ENCODE measurements at regions not wholly inside any gene's neighbourhood (a gene's known extent, or its start where the extent isn't known, plus 50 kb on each side); places are given as distances from the start of the nearest gene placed in this dataset.
A peak's percentile ranks its signal among the peaks of the same experiment; 100 is the strongest.

DNA sequence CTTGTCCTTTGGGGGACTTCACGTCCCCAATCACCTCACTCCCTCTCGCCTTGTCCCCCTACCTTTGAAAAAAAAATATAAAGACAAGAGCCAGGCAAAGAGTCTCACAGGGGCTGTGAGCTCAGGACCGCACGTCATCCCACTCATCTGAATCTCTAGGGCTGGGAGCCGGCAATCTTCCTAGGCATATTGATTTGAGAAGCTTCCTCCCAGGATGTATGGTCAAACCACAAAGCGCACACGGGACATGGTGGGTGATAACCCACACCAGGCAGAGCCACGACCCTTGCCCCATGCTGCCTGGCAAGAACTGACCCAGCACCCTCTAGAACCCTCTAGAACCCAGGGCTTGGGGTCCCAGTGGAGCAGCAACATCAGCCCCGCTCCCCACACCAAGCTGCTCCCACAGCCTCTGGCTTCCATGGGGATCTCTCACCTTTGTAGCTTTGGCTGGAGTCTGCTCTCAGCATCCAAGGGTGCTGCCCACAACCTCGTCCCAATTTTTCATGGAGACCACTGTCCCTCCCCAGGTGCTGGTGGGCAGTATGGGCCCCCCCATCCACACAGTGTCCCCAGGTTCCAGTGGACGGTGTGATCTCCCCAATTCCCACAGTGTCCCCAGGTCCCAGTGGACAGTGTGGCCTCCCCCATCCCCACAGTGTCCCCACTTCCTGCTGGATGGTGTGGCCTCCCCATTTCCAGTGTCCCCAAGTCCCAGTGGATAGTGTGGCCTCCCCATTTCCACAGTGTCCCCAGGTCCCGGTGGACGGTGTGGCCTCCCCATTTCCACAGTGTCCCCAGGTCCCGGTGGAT lies 85.2 kb upstream of the FGF3 start:
- DNase-seq (ENCODE audit: low read depth in 2 of 3, low spot score in 2 of 3): no peak

DNA sequence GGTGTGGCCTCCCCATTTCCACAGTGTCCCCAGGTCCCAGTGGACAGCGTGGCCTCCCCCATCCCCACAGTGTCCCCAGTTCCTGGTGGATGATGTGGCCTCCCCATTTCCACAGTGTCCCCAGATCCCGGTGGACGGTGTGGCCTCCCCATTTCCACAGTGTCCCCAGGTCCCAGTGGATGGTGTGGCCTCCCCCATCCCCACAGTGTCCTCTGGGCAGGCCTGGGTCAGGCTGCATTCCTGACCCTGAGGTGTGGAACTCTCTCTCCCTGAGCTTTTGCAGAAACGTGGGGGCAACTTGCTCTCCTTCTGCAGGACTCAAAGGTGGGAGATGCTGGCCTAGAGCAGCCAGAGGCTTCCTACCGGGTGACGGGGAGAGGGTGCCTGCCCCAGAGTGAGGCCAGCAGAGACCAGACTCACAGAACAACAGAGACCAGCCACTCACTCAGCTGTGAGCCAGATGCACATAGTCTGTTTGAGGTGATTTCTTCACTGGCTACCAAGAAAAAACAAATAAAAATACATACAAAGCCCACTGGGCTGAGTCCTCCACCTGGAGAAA lies 85.8 kb upstream of the FGF3 start:
- DNase-seq (ENCODE audit: low read depth in 2 of 3, low spot score in 2 of 3): no peak

DNA sequence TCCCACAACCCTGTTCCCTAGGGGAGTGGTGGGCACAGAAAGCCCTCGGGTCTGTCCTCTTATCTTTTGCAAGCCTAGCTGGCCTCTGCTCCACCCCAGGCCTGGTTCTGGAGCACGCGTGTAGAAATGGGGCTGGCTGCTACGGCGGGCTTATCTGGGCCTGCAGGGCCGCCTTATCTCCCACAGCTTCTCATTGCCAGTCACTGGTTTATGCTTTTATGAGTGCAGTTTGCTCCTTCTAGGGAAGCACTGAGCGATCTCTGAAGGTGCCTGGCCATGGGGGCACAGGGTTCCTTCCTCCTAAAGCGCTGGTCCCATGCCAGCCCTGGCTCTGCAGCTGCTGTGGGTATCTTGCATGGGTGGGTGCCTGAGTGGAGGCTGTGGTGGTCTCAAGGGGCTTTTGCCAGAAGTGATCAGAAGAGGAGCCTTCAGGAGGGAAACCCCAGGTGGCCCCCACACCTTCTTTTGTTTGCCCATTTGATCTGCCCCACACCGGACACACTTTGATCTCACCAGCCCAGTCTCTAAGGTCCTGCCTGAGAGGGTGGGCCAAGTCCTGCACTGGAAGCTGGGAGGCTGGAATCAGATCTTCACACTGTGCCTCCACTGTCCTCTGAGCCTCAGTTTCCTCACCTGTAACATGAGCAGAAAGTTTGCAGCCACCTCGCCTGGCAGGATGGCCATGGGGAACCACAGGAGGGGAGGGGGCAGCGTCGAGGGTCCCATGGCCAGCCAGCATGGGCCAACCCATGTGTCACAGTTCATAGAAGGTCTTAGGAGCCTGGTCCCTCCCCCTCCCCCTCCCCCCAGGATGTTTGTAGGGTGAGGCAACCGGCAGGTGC lies 86.6 kb upstream of the FGF3 start:
- DNase-seq (ENCODE audit: low read depth in 2 of 3, low spot score in 2 of 3): no peak

DNA sequence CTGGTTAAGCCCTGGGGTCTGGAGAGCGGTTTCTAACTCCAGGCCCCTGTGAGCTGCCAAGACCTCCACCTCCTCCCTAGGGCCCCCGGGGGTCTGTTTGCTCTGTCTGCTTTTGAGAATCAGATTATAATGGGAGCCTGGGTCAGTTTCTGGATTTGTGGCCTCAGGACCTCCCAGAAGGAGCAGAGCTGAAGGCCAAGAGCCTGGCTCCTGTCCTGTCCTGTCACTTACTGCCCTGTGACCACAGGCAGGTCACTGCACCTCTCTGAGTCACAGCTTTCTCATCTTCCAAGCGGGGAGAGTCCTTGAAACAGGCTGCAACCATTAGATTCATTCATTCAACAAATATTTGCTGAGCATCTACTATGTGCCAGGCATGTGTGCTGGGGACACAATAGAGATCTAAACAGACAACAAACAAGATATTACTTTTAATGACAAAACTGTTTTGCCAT lies 87.3 kb upstream of the FGF3 start:
- no peak for DNase-seq (ENCODE audit: low read depth in 2 of 3, low spot score in 2 of 3)

DNA sequence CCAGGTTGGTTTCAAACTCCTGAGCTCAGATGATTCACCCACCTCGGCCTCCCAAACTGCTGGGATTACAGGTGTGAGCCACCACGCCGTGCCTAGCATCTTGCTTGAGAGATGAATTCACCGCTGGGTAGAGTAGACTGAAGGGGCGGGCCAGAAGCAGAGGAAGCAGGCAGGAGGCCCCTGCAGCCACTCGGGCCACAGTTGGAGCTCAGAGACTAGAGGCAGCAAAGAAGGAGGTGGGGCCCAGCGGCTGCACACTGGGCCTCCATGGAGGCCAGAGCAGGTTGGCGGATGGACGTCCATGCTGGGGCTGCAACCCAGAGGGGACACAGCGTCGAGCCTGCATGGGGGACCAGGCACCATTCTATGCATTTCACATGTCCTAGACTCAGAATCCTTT lies 88.4 kb upstream of the FGF3 start:
- DNase-seq (ENCODE audit: low read depth in 2 of 3, low spot score in 2 of 3): no peak

DNA sequence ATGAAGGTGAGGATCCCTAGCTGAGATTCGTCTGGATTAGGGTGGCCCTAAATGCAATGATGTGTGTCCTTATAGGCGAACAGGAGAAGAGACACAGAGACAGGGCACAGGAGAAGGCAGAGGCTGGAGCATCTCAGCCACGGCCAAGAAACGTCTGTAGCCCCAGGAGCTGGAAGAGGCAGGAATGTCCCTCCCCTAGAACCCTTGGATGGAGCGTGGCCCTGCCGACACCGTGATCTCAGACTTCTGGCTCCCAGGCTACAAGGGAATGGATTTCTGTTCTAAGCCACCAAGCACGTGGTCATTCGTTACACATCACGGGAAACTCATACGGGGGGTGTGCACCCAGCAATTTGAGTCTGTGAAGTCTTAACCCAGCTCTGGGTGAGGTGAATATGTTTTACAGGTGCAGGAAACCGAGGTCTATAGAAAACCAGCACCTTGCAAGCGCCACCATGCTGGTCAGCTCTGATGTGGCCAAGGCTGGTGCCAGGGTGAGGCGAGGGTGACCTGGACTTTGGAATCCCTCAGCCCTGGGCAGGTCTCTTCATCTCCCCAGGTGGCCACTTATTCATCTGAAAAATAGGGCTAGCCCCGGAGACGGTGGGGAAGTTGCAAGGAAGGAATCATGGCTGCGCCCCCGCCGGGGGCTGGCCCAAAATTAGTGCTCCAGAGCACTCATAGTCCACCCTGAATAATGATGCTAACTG lies 89.5 kb upstream of the FGF3 start:
- DNase-seq (ENCODE audit: low read depth in 2 of 3, low spot score in 2 of 3): no peak

DNA sequence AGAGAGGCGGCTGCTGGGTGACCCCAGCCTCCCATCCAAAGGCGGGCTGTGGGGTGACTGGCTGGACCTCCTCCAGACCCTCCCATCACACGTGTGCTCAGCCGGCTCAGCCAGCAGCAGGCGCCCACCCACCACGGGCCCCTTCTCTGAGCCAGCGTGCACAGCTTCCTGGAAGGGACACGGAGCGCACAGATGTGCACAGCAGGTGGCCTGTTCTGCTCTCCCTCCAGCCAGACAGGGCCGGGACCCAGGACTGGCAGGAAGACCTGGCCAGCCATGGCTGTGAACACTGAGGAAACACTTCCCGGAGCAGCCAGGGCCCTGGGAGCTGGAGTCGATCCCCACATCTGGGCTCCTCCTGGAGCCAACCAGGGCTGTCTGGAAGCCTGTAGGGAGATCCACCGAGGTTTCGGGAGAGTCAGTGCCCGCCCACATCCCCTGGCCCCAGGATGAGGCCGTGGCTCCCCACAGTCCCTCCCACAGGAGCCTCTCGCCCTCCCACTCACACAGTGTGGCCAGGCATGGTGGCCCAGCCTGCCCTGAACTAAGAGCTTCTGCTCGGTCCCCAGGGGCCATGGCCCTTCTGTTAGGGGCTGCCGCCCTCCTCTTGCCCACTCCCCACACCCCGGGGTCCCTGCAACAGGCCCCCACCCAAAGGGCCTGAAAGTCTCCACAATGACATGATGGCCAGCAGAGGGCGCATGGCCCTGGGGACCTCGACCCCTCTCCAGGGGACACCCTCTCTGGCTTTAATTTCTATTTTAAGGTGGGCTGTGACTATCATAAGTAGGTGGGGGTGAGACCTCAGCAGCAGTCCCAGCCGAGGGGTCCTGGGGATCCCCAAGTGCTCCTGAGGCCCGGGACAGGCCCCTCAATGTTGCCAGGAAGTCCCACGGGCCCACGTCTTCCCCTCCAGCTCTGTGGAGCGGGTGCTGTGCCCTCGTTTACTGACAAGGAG lies 90.6 kb upstream of the FGF3 start:
- DNase-seq (ENCODE audit: low read depth in 2 of 3, low spot score in 2 of 3): no peak

DNA sequence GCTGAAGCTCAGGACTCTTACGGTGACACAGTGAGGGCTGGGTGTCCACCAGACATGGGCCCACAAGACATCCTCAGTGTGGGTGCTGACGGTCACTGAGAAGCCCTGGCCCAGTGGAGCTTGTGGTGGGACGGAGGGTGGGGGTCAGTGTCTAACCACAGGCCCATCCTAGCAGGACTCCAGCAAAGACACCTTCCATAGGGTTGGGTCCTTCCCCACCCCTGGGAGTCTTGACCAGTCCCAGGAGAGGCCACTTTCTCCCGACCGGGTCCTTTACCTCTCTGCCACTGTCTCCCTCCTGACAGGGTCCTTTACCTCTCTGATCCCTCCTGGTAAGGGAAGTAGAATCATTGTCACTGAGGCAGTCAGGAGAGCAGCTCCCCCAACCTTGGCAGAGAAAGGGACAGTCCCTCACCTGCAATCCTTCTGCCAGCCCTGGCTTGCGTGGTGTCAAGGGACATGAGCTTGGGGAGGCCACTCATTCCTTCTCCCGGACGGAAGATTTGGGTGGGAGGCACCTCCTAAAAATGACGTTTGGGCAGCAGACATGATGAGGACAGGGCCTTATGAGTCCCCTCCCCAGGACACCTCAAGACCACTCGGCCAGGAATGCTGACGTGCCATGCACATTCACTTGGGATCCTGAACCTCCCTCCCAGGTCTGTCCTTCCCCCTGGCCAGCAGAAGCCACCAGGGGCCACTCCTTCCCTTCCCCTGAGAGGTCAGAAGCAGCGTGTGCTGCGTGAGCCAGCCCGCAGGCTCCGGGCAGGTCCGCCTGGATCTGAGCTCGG lies 91.5 kb upstream of the FGF3 start:
- no peak for DNase-seq (ENCODE audit: low read depth in 2 of 3, low spot score in 2 of 3)

DNA sequence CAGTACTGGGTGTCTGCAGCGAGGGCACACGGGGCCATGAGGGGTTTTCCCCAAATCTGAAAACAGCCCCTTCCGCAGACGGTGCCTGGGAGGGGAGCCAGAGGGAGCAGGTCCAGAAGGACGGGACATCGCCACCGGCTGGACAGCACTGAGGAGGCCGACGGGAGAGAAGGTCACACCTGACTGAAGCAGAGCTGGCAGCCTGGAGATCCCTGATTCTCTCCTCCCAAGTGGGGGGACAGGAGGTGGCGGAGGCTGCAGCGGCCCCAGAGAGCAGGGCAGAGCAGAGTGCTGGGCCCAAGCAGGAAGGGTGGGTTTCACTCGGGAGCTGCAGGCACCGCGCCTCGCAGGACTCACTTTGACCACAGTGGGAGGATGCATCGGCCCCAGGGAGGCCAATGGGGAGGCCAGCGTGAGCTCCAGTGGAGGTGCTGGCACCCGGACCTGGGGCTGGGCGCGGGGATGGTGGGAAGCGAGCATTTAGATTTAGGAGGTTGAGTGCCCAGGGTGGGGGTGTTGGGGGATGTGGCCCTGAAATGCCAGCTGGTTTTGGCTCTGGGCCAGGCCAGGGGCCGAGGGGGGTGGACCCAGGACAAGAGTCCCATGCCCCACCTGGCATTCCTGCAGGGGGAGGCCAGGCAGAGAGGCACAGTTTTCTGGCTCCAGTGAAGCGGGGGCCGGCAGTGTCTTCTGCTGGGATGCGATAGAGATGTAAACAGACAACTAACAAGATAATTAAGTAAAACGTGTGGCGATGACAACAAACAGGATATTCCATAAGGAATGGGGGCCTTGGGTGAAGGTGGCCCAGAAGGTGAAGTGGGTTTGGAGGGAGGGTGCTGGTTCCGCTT lies 92.3 kb upstream of the FGF3 start:
- no peak for DNase-seq (ENCODE audit: low read depth in 2 of 3, low spot score in 2 of 3)

DNA sequence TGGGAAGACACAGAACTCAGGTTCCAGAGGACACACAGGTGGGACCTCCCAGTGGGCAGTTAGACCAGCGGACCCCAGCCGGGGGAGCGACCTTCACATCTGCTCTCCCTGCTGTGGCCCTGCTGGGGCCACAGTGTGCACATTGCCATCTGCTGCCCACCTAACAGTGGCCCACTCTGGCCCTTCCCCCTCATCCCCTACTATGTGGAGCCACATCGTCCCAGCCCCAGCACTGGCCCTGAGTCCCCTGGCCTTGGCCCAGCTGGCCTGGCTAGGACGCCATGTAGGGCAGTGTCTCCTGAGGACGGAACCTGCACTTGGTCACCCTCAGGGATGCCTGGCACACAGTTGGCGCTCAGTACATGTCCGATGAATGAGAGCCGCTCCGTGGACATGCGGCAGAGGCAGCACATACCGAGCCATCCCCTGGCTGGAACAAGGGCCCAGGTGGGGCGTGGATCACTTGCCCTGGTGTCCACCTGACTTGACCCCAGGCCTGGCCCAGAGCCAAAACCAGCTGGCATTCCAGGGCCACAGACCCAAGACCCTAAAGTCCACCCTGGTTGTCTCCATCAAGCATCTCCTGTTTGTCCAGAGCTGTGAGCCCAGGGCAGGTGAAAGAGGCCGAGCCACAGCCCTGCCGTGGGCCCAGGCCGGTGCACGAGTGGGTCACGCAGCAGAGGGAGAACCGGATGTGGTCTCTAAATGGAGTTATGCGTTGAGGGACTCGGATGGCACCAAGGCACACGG lies 93.1 kb upstream of the FGF3 start:
- no peak for DNase-seq (ENCODE audit: low read depth in 2 of 3, low spot score in 2 of 3)

DNA sequence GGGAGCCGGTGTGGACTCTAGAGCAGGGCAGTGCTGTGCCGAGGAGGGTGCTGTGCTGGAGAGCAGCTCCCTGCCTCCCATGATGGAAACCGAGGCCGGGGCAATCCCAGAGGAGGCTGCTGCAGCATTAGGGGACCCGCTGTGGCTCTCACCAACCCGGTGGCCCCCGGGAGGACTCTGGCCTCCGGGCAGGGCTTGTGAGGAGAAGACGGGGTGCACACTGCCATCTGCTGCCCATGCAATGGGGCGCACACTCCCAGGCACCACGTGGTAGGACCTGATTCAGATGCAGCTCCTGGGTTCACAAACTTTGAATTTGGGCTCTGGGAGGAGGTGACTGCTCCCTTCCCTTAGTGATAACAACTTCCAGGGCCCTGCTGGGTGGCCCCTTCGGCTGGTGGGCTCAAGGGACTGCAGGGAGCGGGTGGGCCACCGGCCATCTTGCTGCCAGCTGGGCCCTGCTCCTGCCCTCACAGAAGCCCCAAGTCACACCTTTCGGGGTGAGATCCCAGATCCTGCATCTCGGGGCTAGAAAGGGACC lies 93.8 kb upstream of the FGF3 start:
- no peak for DNase-seq (ENCODE audit: low read depth in 2 of 3, low spot score in 2 of 3)

DNA sequence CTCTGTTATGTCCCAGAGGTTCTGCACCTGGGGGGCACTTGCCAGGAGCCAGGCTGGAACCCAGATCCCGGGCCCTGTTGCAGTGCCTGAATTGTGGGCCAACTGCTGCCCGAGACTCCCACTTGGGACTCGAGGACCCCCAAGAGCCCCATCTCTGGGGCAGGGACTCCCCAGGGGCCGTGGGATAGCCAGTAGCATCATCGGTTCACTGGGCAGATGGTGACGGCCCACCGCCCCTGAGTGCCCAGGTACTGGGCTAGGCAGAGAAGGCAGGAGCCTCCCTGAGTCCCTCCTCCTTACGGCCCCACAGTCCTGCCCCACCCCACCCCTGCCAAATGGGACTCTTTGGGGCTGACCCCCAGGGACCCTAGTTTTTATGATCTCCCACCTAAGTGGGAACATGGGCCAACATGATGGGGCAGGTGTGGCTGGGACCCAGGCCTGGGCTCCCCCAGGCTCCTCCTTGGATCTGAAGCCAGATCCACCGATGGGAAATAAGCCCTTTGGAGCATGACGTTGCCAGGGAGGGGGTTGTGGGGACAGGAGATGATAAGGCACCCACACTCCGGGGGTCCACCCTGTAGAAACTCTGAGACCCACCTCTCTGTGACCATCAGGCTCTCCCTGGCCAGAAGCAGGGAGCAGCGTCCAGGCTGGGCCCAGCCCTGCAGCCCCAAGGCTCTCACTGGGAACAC lies 94.5 kb upstream of the FGF3 start:
- no peak for DNase-seq (ENCODE audit: low read depth in 2 of 3, low spot score in 2 of 3)

DNA sequence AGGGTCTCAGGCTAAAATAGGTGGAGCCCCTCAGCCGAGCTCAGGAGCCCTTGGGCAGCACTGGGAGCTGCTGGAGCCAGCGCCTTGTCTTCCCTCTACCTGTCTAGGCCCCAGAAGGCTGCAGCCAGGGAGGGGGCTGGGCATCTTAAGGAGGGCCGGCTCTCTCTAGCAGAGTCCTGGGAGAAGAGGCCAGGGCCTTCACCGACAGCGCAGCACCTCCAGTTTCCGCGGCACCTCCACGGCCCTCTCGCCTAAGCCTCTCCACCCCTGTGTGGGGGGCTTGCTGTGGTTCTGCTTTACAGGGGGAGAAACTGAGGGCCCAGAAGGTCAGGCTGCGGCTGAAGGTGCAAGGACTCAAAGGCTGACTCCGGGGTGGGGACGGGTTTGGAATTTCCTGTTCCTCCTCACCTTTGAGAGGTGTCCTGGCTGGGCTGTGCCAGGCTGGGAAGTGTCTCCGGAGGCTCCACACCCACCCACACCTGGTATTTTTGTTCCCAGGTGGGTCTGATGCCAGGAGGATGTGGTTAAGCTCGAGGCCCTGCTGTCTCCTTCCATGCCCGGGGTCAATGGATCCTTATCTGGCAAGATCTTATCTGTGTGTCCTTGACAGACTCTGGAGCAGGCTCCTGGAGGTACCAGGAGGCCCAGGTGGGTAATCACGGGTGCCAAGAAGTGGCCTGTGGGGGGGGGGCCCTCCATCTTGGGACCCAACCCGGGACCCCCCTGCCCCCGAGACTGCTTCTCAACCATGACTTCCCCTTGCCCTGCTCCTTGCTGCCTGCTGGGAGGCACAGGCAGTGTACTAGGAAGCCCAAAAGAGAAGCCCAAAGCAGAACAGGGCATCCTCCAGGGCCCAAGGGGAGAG lies 95.3 kb upstream of the FGF3 start:
- no peak for DNase-seq (ENCODE audit: low read depth in 2 of 3, low spot score in 2 of 3)

DNA sequence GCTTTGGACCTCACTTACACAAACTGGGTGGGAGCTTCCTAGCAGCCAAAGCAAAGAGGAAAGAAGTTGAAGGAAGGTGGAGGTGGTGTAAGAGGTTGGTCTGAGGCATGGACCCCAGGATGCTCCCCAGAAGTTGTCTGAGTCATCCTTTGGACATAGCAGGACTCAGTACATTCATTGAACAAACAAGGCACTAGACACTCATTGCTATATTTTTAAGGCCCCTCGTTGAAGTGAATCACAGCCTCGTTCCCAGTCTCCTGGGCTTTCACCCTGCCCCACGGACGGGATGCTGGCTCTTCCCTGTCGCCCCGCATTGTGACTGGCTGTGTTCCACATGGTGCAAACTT lies 95.9 kb upstream of the FGF3 start:
- no peak for DNase-seq (ENCODE audit: low read depth in 2 of 3, low spot score in 2 of 3)

DNA sequence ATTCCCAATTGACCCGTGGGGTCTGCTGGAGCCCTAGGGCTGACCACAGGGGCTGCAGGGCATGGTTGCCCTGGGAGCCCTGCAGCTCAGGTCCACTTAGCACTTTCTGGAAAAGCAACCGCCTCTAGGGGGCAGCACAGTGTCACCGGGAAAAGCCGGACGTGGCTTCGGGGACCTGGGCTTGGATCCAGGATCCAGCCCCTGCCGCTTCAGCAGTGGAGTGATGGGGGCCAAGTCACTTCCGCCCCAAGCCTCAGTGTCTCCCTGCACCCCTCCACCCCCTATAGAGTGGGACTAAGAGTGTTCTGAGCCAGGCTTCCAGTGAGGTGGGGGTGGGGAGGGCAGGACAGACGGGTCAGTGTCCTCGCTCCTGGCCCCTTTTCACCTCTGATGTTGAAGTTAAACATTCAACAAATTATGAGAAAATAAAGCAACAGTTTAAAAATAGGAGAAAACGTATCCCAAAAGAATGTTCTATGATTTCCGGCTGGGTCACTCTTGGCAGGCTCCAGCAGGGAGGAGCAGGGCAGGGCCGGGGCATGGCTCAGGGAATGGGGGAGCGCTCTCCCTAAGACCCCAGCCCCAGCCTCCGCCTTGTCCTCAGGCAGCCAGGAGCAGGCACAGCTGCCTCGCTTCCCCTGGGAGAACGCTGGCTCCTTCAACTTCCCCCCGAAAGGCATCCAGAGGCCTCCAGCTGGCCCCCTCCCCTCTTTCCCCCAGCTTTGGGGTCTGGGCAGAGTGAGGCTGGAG lies 96.5 kb upstream of the FGF3 start:
- DNase-seq (ENCODE audit: low read depth in 2 of 3, low spot score in 2 of 3): peak in 2 of 3 experiments; percentile 32 to 52

Data from activated CD8-positive, alpha-beta memory T cell treated with anti-CD3 and anti-CD28 coated beads for 48 hours (primary cell).